Neural cell (in vitro differentiated cells): ENCODE measurements at regions not wholly inside any gene's neighbourhood (a gene's known extent, or its start where the extent isn't known, plus 50 kb on each side); places are given as distances from the start of the nearest gene placed in this dataset.

Source experiments
- H2AFZ ChIP-seq: fragments of 200-600, 300-800 bp; sonication (generic), shearing (Covaris generic); 2 replicates; pipeline ENCODE4 v1.6.0; 2014; ENCODE audit warnings: low read depth, mild to moderate bottlenecking, antibody characterized with exemption, low read length, moderate library complexity
- H3F3A ChIP-seq: fragments of 200-600 bp; shearing (Covaris generic); 2 replicates; pipeline ENCODE4 v1.6.1; 2016; ENCODE audit warnings: mild to moderate bottlenecking, moderate library complexity, mixed read lengths, antibody characterized with exemption, low read length; ENCODE audit not compliant: insufficient read depth, poor library complexity, severe bottlenecking
- H3K27ac ChIP-seq: fragments of 200-600, 300-800 bp; sonication (generic), shearing (Covaris generic); 2 replicates; pipeline ENCODE4 v1.5.1; 2014; ENCODE audit warnings: mild to moderate bottlenecking, low read length, moderate library complexity
- H3K27me3 ChIP-seq: fragments of 300-800, 200-600 bp; sonication (generic), shearing (Covaris generic); 2 replicates; pipeline ENCODE4 v1.6.0; 2014; ENCODE audit warnings: mild to moderate bottlenecking, low read depth, low read length, moderate library complexity; ENCODE audit not compliant: insufficient read depth
- H3K36me3 ChIP-seq: fragments of 300-800, 200-600 bp; sonication (generic), shearing (Covaris generic); 2 replicates; pipeline ENCODE4 v1.5.1; 2014; ENCODE audit warnings: mild to moderate bottlenecking, antibody characterized with exemption, low read length, moderate library complexity; ENCODE audit not compliant: insufficient read depth
- H3K4me2 ChIP-seq: fragments of 300-800, 200-600 bp; sonication (generic), shearing (Covaris generic); 2 replicates; pipeline ENCODE4 v1.6.0; 2014; ENCODE audit warnings: mild to moderate bottlenecking, low read length
- H3K4me3 ChIP-seq: fragments of 300-800, 200-600 bp; sonication (generic), shearing (Covaris generic); 2 replicates; pipeline ENCODE4 v1.5.1; 2014; ENCODE audit warnings: mild to moderate bottlenecking, low read length, moderate library complexity
- H3K79me2 ChIP-seq: fragments of 200-600 bp; shearing (Covaris generic); replicated peaks from 2 replicates; pipeline ENCODE4 v1.6.0; 2014; ENCODE audit warnings: mild to moderate bottlenecking, low read length, moderate library complexity; ENCODE audit not compliant: insufficient read depth
- H3K9ac ChIP-seq: fragments of 300-800, 200-600 bp; sonication (generic), shearing (Covaris generic); 2 replicates; pipeline ENCODE4 v1.6.1; 2016; ENCODE audit warnings: mild to moderate bottlenecking, low read length, mixed read lengths
- H3K9me2 ChIP-seq: fragments of 200-600 bp; shearing (Covaris generic); 2 replicates; pipeline ENCODE4 v1.6.1; 2016; ENCODE audit warnings: mild to moderate bottlenecking, low read length, mixed read lengths; ENCODE audit not compliant: insufficient read depth
- H3K9me3 ChIP-seq: fragments of 200-600, 300-800 bp; sonication (generic), shearing (Covaris generic); 2 replicates; pipeline ENCODE4 v1.6.1; 2016; ENCODE audit warnings: mild to moderate bottlenecking, mixed run types, low read length, moderate library complexity, mixed read lengths
- H4K20me1 ChIP-seq: fragments of 200-600 bp; shearing (Covaris generic); 2 replicates; pipeline ENCODE4 v1.6.1; 2016; ENCODE audit warnings: mild to moderate bottlenecking, mixed run types; ENCODE audit not compliant: insufficient read depth
- EP300 ChIP-seq: fragments of 450-650 bp; conservative IDR thresholded peaks from 2 replicates; pipeline ENCODE4 v1.6.1; 2014; ENCODE audit warnings: antibody characterized with exemption, mild to moderate bottlenecking, moderate library complexity; ENCODE audit not compliant: poor library complexity, severe bottlenecking
- EZH2 ChIP-seq: fragments of 200-600, 300-800 bp; shearing (Covaris generic), sonication (generic); IDR thresholded peaks from 2 replicates; pipeline ENCODE4 v1.6.1; 2014; ENCODE audit warnings: antibody characterized with exemption, low read length, borderline replicate concordance, mild to moderate bottlenecking; ENCODE audit not compliant: insufficient read depth, poor library complexity, severe bottlenecking
- MXI1 ChIP-seq: fragments of 450-650 bp; conservative IDR thresholded peaks from 2 replicates; pipeline ENCODE4 v1.6.1; 2014; ENCODE audit warnings: antibody characterized with exemption, mild to moderate bottlenecking; ENCODE audit not compliant: poor library complexity, severe bottlenecking
- POLR2AphosphoS5 ChIP-seq: IDR thresholded peaks from 2 replicates; pipeline ENCODE4 v1.6.1; 2012
- RAD21 ChIP-seq: fragments of 450-650 bp; conservative IDR thresholded peaks from 2 replicates; pipeline ENCODE4 v1.6.1; 2014; ENCODE audit warnings: antibody characterized with exemption, mild to moderate bottlenecking, moderate library complexity
- SMC3 ChIP-seq: fragments of 450-650 bp; conservative IDR thresholded peaks from 2 replicates; pipeline ENCODE4 v1.6.1; 2014; ENCODE audit warnings: antibody characterized with exemption, mild to moderate bottlenecking, moderate library complexity; ENCODE audit not compliant: poor library complexity
- TAF1 ChIP-seq: IDR thresholded peaks from 2 replicates; pipeline ENCODE4 v1.6.1; 2012; ENCODE audit warnings: low read depth
- TF ChIP-seq, protein P1 (sequence below): fragments of 450-650 bp; IDR thresholded peaks from 2 replicates; pipeline ENCODE4 v1.5.1; 2014; ENCODE audit warnings: antibody characterized with exemption, mild to moderate bottlenecking, moderate library complexity; ENCODE audit not compliant: poor library complexity, severe bottlenecking
- TF ChIP-seq, protein P2 (sequence below): IDR thresholded peaks from 2 replicates; pipeline ENCODE4 v1.6.1; 2012; ENCODE audit warnings: borderline replicate concordance

GRCh38 chr17:65433157-65433556, 128.3 kb downstream of the AXIN2 start:
- Histone ChIP-seq H3K4me3 (no peak overlapping the region), H3K9me2 (no peaks in the 10 kb centered on the region), H3F3A (no peaks in the 10 kb centered on the region), H3K4me2 (no peak overlapping the region), H3K36me3 (no peaks in the 10 kb centered on the region), H3K9ac (no peak overlapping the region), H3K79me2 (no peaks in the 10 kb centered on the region), H3K9me3 (no peaks in the 10 kb centered on the region), H4K20me1 (no peaks in the 10 kb centered on the region), H3K27ac (no peak overlapping the region), H3K27me3 (no peaks in the 10 kb centered on the region), H2AFZ (no peak overlapping the region)
- TF ChIP-seq EZH2 (no peak), EP300 (no peak), RAD21 (no peak), SMC3 (no peak)
- TF ChIP-seq, protein P1, sequence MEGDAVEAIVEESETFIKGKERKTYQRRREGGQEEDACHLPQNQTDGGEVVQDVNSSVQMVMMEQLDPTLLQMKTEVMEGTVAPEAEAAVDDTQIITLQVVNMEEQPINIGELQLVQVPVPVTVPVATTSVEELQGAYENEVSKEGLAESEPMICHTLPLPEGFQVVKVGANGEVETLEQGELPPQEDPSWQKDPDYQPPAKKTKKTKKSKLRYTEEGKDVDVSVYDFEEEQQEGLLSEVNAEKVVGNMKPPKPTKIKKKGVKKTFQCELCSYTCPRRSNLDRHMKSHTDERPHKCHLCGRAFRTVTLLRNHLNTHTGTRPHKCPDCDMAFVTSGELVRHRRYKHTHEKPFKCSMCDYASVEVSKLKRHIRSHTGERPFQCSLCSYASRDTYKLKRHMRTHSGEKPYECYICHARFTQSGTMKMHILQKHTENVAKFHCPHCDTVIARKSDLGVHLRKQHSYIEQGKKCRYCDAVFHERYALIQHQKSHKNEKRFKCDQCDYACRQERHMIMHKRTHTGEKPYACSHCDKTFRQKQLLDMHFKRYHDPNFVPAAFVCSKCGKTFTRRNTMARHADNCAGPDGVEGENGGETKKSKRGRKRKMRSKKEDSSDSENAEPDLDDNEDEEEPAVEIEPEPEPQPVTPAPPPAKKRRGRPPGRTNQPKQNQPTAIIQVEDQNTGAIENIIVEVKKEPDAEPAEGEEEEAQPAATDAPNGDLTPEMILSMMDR, result no peak

- TF ChIP-seq EP300 (no peak), SMC3 (no peak), MXI1 (no peak), TAF1 (no peak), POLR2AphosphoS5 (no peak), EZH2 (no peak), RAD21 (no peak)
- TF ChIP-seq, protein P2, sequence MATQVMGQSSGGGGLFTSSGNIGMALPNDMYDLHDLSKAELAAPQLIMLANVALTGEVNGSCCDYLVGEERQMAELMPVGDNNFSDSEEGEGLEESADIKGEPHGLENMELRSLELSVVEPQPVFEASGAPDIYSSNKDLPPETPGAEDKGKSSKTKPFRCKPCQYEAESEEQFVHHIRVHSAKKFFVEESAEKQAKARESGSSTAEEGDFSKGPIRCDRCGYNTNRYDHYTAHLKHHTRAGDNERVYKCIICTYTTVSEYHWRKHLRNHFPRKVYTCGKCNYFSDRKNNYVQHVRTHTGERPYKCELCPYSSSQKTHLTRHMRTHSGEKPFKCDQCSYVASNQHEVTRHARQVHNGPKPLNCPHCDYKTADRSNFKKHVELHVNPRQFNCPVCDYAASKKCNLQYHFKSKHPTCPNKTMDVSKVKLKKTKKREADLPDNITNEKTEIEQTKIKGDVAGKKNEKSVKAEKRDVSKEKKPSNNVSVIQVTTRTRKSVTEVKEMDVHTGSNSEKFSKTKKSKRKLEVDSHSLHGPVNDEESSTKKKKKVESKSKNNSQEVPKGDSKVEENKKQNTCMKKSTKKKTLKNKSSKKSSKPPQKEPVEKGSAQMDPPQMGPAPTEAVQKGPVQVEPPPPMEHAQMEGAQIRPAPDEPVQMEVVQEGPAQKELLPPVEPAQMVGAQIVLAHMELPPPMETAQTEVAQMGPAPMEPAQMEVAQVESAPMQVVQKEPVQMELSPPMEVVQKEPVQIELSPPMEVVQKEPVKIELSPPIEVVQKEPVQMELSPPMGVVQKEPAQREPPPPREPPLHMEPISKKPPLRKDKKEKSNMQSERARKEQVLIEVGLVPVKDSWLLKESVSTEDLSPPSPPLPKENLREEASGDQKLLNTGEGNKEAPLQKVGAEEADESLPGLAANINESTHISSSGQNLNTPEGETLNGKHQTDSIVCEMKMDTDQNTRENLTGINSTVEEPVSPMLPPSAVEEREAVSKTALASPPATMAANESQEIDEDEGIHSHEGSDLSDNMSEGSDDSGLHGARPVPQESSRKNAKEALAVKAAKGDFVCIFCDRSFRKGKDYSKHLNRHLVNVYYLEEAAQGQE, result no peak
- TF ChIP-seq, protein P1, result no peak
- Histone ChIP-seq H3K36me3 (no peaks in the 10 kb centered on the region), H3K9me2 (no peaks in the 10 kb centered on the region), H3K79me2 (no peaks in the 10 kb centered on the region), H3K4me2 (no peak overlapping the region), H2AFZ (no peak overlapping the region), H3F3A (no peaks in the 10 kb centered on the region), H3K9ac (no peak overlapping the region), H3K27me3 (no peaks in the 10 kb centered on the region), H3K9me3 (peaks cover 3% of the 10 kb centered on the region), H4K20me1 (no peaks in the 10 kb centered on the region), H3K27ac (no peak overlapping the region), H3K4me3 (no peak overlapping the region)
These were observed 130.3 kb downstream of the AXIN2 start for GRCh38 chr17:65431116-65431515.
